AG10803 (cell line): ENCODE measurements at regions not wholly inside any gene's neighbourhood (a gene's known extent, or its start where the extent isn't known, plus 50 kb on each side); places are given as distances from the start of the nearest gene placed in this dataset.

ENCODE experiments used
- DNase-seq: peaks from one replicate; pipeline ENCODE4 v3.0.0; 2010; ENCODE audit warnings: low read depth
- H3K4me3 ChIP-seq: 2 replicates; pipeline ENCODE4 v1.5.1; 2011; ENCODE audit warnings: mild to moderate bottlenecking, low read length, control low read depth
- TF ChIP-seq, protein P1 (sequence below): conservative IDR thresholded peaks from 2 replicates; pipeline ENCODE4 v1.5.1; 2011; ENCODE audit warnings: mild to moderate bottlenecking, low read length, control low read depth, inconsistent platforms

DNA sequence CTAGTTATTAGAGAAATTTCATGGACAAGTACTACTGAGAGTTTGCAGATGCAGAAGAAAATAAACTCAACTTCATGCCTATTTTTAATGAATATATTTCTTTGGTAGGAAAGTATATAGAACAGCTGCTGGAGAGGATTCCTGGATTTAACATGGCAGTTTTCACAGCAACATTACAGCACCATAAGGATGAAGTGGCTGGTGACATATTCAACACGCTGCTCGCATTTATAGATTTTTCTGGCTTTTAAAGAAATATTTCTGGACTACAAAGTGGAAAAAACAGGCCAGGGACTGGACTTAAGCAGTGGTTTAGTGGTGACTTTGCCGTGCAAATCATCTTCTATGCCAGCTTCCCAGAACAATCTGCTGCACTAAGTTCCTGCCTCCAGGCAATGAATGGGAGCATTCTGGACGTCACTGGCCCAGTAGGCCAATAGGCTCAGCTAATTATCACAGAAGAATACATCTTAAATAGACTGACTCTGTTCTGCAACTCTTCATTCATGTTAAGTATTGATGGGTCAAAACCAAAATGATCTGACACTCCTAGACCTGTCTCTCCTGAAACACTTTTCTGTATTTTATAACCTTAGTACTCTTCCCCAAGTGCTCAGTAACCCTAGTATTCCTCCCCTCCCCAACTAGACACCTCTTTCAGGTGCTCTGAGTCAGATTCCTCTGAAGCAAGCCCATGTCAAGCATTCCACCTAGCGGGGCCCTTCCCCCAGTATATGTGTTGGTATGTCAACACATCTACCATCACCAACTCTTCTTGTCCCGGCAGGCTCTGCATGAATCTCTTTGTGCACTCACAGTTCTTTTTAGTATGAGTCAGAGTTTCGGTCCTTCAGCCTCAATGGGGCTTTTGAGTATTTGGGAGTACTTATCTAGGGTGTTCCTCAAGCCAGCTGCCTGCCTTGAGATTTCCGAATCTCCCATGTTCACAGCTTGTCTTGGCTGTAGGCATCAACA lies 625.5 kb downstream of the CHSY3 start:
- TF ChIP-seq, protein P1, sequence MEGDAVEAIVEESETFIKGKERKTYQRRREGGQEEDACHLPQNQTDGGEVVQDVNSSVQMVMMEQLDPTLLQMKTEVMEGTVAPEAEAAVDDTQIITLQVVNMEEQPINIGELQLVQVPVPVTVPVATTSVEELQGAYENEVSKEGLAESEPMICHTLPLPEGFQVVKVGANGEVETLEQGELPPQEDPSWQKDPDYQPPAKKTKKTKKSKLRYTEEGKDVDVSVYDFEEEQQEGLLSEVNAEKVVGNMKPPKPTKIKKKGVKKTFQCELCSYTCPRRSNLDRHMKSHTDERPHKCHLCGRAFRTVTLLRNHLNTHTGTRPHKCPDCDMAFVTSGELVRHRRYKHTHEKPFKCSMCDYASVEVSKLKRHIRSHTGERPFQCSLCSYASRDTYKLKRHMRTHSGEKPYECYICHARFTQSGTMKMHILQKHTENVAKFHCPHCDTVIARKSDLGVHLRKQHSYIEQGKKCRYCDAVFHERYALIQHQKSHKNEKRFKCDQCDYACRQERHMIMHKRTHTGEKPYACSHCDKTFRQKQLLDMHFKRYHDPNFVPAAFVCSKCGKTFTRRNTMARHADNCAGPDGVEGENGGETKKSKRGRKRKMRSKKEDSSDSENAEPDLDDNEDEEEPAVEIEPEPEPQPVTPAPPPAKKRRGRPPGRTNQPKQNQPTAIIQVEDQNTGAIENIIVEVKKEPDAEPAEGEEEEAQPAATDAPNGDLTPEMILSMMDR = no peak
- DNase-seq = no peak
- no peak overlapping the region for H3K4me3 ChIP-seq

DNA sequence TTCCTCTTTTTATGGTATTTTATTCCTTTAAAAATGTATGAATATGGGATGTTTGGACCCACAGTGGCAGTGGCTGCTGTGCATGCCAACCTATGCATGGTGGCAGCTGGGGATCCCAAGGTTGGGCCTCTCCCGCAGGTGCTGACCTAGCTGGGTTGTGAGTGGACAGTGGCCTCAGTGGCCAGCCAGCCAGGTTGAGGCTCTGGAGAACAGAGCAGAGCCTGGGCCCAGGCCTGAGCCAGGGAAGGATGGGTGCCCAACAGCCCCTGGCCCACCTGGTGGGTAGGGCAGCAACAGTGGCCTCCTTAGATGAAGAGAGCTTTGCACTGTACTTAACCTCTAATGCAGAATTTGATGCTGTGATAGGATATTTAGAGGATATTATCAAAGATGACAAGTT lies 624.8 kb downstream of the CHSY3 start:
- no peak for DNase-seq
- H3K4me3 ChIP-seq = no peak overlapping the region
- TF ChIP-seq, protein P1 = no peak

DNA sequence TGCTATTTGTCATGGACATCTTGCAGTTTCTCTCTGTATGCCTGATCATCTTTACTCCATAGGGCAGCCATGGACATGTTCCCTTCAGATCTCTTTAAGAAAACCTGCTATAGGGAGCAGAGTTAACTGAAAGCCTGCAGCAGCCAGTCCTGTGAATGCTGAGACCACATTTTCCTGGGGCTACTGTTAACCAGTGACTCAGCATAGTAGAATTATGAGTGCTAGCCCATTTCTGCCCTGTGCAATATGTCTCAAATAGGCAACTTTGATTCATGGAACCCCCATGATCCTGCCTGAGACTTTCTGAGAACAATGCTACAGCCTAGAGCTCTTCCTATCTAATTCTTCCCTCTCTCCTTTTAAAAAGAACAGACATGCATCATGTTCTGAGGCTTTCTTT lies 624.2 kb downstream of the CHSY3 start:
- peak; percentile 9 for DNase-seq
- H3K4me3 ChIP-seq = no peak overlapping the region
- TF ChIP-seq, protein P1 = no peak

DNA sequence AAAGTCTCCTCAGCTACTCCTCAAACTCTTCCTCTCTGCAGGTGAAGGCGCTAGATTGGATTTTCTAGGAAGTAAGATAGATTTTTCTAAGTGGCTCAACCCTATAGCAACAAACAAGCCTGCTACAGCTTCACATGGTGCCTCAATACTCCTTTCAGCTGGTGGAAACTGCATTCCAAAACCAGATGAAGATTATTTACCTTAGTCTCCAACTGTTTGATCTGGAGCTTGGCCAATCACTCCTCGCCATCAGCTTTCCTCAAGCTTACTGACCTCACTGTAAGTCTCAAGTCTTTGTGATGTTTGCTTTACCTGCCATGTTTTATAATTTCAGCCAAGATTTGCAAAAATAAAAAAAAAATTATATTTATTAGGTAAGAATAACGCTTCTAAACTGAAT lies 622.4 kb downstream of the CHSY3 start:
- DNase-seq = no peak
- TF ChIP-seq, protein P1 = no peak
- no peak overlapping the region for H3K4me3 ChIP-seq

DNA sequence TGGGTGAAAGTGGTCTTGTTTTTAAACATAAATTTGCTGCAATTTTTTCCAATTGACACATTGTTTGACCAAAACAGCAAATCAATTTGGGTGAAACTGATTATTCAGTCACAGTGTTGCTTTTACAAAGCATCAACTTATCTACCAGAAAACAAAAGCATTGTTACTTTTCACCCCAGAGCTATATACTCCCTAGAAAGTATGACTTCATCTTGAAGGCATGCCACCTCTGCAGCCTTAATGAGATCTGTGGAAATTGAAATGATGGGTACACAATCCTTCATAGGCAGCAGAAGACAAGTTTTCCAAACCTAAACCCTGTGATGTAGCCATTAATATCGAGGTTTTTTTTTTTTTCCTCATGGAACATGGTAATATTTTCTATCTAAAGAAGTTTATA lies 615.9 kb downstream of the CHSY3 start:
- no peak overlapping the region for H3K4me3 ChIP-seq
- no peak for DNase-seq
- TF ChIP-seq, protein P1 = no peak

DNA sequence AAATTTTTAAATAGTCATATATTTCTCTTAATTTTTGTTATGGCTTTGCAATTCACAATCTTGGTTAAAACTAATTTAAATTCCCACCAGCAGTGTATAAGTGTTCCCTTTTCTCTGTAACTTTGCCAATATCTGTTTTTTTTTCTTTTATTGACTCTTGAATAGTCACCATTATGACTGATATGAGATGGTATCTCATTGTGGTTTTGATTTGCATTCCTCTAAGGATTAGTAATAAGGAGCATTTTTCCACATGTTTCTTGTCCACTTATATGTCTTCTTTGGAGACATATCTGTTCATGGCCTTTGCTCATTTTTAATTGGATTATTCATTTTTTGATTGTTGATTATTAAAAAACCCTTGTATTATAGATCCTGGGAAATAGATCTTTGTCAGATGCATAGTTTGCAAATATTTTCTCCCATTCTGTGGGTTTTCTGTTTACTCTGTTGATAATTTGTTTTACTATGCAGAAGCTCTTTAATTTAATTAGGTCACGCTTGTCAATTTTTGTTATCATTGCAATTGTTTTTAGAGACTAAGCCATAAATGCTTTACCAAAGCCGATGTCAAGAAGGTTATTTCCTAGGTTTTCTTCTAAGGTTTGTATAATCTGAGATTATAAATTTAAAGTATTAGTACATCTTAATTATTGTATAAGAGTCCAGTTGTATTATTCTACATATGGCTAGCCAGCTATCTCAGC lies 610.9 kb downstream of the CHSY3 start:
- H3K4me3 ChIP-seq = no peak overlapping the region
- TF ChIP-seq, protein P1 = no peak
- peak; percentile 51 for DNase-seq
